MM.1S (cell line): ENCODE measurements at regions not wholly inside any gene's neighbourhood (a gene's known extent, or its start where the extent isn't known, plus 50 kb on each side); places are given as distances from the start of the nearest gene placed in this dataset.
"Not testable (repeated sequence)": the region's sequence is repeated elsewhere in the genome, so short reads cannot be mapped to it uniquely, and the experiment has no call there.

Experiments used
- DNase-seq: peaks from one replicate; pipeline ENCODE4 v3.0.0-alpha.2; 2015
- H2AFZ ChIP-seq: fragments of 300-600 bp; sonication (generic); 2 replicates; pipeline ENCODE4 v1.6.0; 2016; ENCODE audit warnings: antibody characterized with exemption, low read length
- H3F3A ChIP-seq: fragments of 300-600 bp; sonication (generic); 2 replicates; pipeline ENCODE4 v1.6.1; 2016; ENCODE audit warnings: mild to moderate bottlenecking, antibody characterized with exemption, low read length, moderate library complexity, mixed read lengths; ENCODE audit not compliant: insufficient read depth
- H3K27ac ChIP-seq: fragments of 300-600 bp; sonication (generic); 2 replicates; pipeline ENCODE4 v1.5.1; 2016; ENCODE audit warnings: mild to moderate bottlenecking, low read length
- H3K27me3 ChIP-seq: fragments of 300-600 bp; sonication (generic); replicated peaks from 2 replicates; pipeline ENCODE4 v1.6.0; 2016; ENCODE audit warnings: low read length; ENCODE audit not compliant: insufficient read depth
- H3K36me3 ChIP-seq: fragments of 300-600 bp; sonication (generic); replicated peaks from 2 replicates; pipeline ENCODE4 v1.6.1; 2016; ENCODE audit warnings: mild to moderate bottlenecking, low read length, mixed read lengths; ENCODE audit not compliant: insufficient read depth
- H3K4me1 ChIP-seq: fragments of 300-600 bp; sonication (generic); 2 replicates; pipeline ENCODE4 v1.6.1; 2016; ENCODE audit warnings: low read length, mixed read lengths
- H3K4me2 ChIP-seq: fragments of 300-600 bp; sonication (generic); 2 replicates; pipeline ENCODE4 v1.6.0; 2016; ENCODE audit warnings: low read depth, low read length
- H3K4me3 ChIP-seq: fragments of 300-600 bp; sonication (generic); 2 replicates; pipeline ENCODE4 v1.5.1; 2016; ENCODE audit warnings: low read length, mixed read lengths
- H3K79me2 ChIP-seq: fragments of 300-600 bp; sonication (generic); 2 replicates; pipeline ENCODE4 v1.6.1; 2016; ENCODE audit warnings: mixed run types, low read length, mixed read lengths
- H3K9ac ChIP-seq: fragments of 300-600 bp; sonication (generic); 2 replicates; pipeline ENCODE4 v1.6.1; 2016; ENCODE audit warnings: low read length, mixed read lengths
- H3K9me2 ChIP-seq: fragments of 300-600 bp; sonication (generic); replicated peaks from 2 replicates; pipeline ENCODE4 v1.6.1; 2016; ENCODE audit warnings: mild to moderate bottlenecking, low read length, mixed read lengths; ENCODE audit not compliant: insufficient read depth
- H3K9me3 ChIP-seq: fragments of 300-600 bp; sonication (generic); replicated peaks from 2 replicates; pipeline ENCODE4 v1.6.1; 2016; ENCODE audit warnings: mild to moderate bottlenecking, low read length, mixed read lengths; ENCODE audit not compliant: insufficient read depth
- H4K20me1 ChIP-seq: fragments of 300-600 bp; sonication (generic); 2 replicates; pipeline ENCODE4 v1.6.1; 2016; ENCODE audit warnings: mild to moderate bottlenecking, low read length, moderate library complexity, mixed read lengths; ENCODE audit not compliant: insufficient read depth
- CTCF ChIP-seq: fragments of 300-600 bp; sonication (generic); IDR thresholded peaks from 2 replicates; pipeline ENCODE4 v1.5.1; 2016; ENCODE audit warnings: antibody characterized with exemption, low read length, mixed read lengths
- EZH2 ChIP-seq: fragments of 300-600 bp; sonication (generic); optimal IDR thresholded peaks from 2 replicates; pipeline ENCODE3; 2017; ENCODE audit warnings: low read depth, mild to moderate bottlenecking, antibody characterized with exemption, low read length, mixed read lengths
- EZH2phosphoT487 ChIP-seq: fragments of 300-600 bp; sonication (generic); IDR thresholded peaks from 2 replicates; pipeline ENCODE4 v1.6.1; 2018; ENCODE audit warnings: antibody characterized with exemption, low read length

- H3K79me2 ChIP-seq, result no peaks in the 10 kb centered on the region
- H2AFZ ChIP-seq, result no peak overlapping the region
- H3K9me3 ChIP-seq, result no peaks in the 10 kb centered on the region
- H3K36me3 ChIP-seq, result no peaks in the 10 kb centered on the region
- no peak overlapping the region for H3K4me2 ChIP-seq
- H3K9ac ChIP-seq, result no peak overlapping the region
- no peaks in the 10 kb centered on the region for H3K27me3 ChIP-seq
- no peak overlapping the region for H3K4me3 ChIP-seq
- no peak for DNase-seq
- no peaks in the 10 kb centered on the region for H3F3A ChIP-seq
- H3K27ac ChIP-seq, result no peak overlapping the region
- H4K20me1 ChIP-seq, result no peaks in the 10 kb centered on the region
- H3K9me2 ChIP-seq, result no peaks in the 10 kb centered on the region
- no peak for TF ChIP-seq EZH2
- no peak for TF ChIP-seq CTCF
- no peak for TF ChIP-seq EZH2phosphoT487
- H3K4me1 ChIP-seq, result no peaks in the 10 kb centered on the region
Observed at GRCh38 chr16:13351181-13351580, 449.8 kb downstream of the SHISA9 start.

GRCh38 chr16:13351601-13352217 is 450.3 kb downstream of the SHISA9 start:
- DNase-seq, result no peak
- no peak overlapping the region for H3K4me3 ChIP-seq
- H3K4me2 ChIP-seq, result no peak overlapping the region
- no peaks in the 10 kb centered on the region for H3K36me3 ChIP-seq
- no peaks in the 10 kb centered on the region for H3F3A ChIP-seq
- TF ChIP-seq EZH2 (no peak), CTCF (no peak), EZH2phosphoT487 (no peak)
- H3K9me3 ChIP-seq, result no peaks in the 10 kb centered on the region
- no peaks in the 10 kb centered on the region for H3K79me2 ChIP-seq
- no peaks in the 10 kb centered on the region for H3K27me3 ChIP-seq
- no peaks in the 10 kb centered on the region for H3K4me1 ChIP-seq
- no peak overlapping the region for H2AFZ ChIP-seq
- no peaks in the 10 kb centered on the region for H4K20me1 ChIP-seq
- H3K9ac ChIP-seq, result no peak overlapping the region
- H3K27ac ChIP-seq, result no peak overlapping the region
- H3K9me2 ChIP-seq, result no peaks in the 10 kb centered on the region

GRCh38 chr16:13352796-13353195 is 451.4 kb downstream of the SHISA9 start:
- not testable (repeated sequence) for H4K20me1 ChIP-seq, H3K36me3 ChIP-seq, DNase-seq, H3K9me3 ChIP-seq, H3K4me1 ChIP-seq, H3K4me3 ChIP-seq, H3K9me2 ChIP-seq, H3K27ac ChIP-seq, H2AFZ ChIP-seq, H3K27me3 ChIP-seq, H3K4me2 ChIP-seq, H3K9ac ChIP-seq, H3K79me2 ChIP-seq, H3F3A ChIP-seq

GRCh38 chr16:13357842-13358241 is 456.4 kb downstream of the SHISA9 start:
- not testable (repeated sequence) for H3K9me2 ChIP-seq, H4K20me1 ChIP-seq, H3K9me3 ChIP-seq, H3K9ac ChIP-seq, H3K4me2 ChIP-seq, H3K27me3 ChIP-seq, H3F3A ChIP-seq, H3K4me1 ChIP-seq, H3K79me2 ChIP-seq, DNase-seq, H3K27ac ChIP-seq, H3K4me3 ChIP-seq, H2AFZ ChIP-seq, H3K36me3 ChIP-seq
